ENCODE measurements at regions not wholly inside any gene's neighbourhood (a gene's known extent, or its start where the extent isn't known, plus 50 kb on each side); places are given as distances from the start of the nearest gene placed in this dataset.

GRCh38 chr6:25018568-25018954 is 82.8 kb upstream of the RIPOR2 start:
- peaks cover 45% of the 10 kb centered on the region for H3K4me1 ChIP-seq (ENCODE audit: control insufficient read depth, low read length)
- H3K79me2 ChIP-seq (ENCODE audit: control insufficient read depth, low read length): no peaks in the 10 kb centered on the region
- no peak overlapping the region for H3K4me3 ChIP-seq (ENCODE audit: low read length)
- TF ChIP-seq, protein P1, sequence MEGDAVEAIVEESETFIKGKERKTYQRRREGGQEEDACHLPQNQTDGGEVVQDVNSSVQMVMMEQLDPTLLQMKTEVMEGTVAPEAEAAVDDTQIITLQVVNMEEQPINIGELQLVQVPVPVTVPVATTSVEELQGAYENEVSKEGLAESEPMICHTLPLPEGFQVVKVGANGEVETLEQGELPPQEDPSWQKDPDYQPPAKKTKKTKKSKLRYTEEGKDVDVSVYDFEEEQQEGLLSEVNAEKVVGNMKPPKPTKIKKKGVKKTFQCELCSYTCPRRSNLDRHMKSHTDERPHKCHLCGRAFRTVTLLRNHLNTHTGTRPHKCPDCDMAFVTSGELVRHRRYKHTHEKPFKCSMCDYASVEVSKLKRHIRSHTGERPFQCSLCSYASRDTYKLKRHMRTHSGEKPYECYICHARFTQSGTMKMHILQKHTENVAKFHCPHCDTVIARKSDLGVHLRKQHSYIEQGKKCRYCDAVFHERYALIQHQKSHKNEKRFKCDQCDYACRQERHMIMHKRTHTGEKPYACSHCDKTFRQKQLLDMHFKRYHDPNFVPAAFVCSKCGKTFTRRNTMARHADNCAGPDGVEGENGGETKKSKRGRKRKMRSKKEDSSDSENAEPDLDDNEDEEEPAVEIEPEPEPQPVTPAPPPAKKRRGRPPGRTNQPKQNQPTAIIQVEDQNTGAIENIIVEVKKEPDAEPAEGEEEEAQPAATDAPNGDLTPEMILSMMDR (IDR thresholded peaks at IDR 0.05; ENCODE audit: low read depth, low read length, poor library complexity, severe bottlenecking): no peak
- no peak for TF ChIP-seq EZH2phosphoT487 (IDR thresholded peaks at IDR 0.05; ENCODE audit: borderline replicate concordance, low read length)
- peaks cover 9% of the 10 kb centered on the region for H3F3A ChIP-seq (ENCODE audit: control insufficient read depth, insufficient read depth)
- no peaks in the 10 kb centered on the region for H4K20me1 ChIP-seq (ENCODE audit: control insufficient read depth, insufficient read depth, low read depth, low read length)
- H3K36me3 ChIP-seq (ENCODE audit: control insufficient read depth, low read length): no peaks in the 10 kb centered on the region
- H3K27me3 ChIP-seq (ENCODE audit: control insufficient read depth, low read length): no peaks in the 10 kb centered on the region
- no peaks in the 10 kb centered on the region for H3K9me3 ChIP-seq (ENCODE audit: control insufficient read depth, insufficient read depth, low read length)
- H3K9me2 ChIP-seq (replicated peaks; ENCODE audit: control insufficient read depth, low read length): no peaks in the 10 kb centered on the region
- no peak overlapping the region for H3K4me2 ChIP-seq (ENCODE audit: low read length)
- H3K27ac ChIP-seq (ENCODE audit: low read depth, low read length): no peak overlapping the region

DNA sequence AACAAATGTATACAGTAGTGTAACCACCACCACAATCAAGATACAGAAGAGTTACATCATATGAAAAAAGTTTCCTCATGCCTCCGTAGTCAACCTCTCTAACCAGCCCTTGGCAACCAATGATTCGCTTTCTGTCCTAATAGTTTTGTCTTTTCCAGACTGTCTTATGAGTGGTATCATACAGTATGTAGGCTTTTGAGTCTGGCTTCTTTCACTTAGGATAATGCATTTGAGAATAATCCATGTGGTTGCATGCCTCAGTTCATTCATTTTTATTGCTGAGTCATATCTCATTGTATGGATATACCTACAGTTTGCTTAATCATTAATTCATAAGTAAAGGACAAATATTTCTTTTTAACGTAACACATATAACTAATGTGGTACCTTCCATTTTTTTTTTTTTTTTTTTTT is 86.4 kb upstream of the RIPOR2 start:
- Histone ChIP-seq H3K36me3 (ENCODE audit: control insufficient read depth, low read length) (no peaks in the 10 kb centered on the region), H3F3A (ENCODE audit: control insufficient read depth, insufficient read depth) (0 out of 2 replicates have a peak, but pooled peaks cover 5% of the 10 kb centered on the region), H3K9me3 (ENCODE audit: control insufficient read depth, insufficient read depth, low read length) (no peaks in the 10 kb centered on the region), H3K79me2 (ENCODE audit: control insufficient read depth, low read length) (no peaks in the 10 kb centered on the region), H3K27me3 (ENCODE audit: control insufficient read depth, low read length) (no peaks in the 10 kb centered on the region), H3K4me1 (ENCODE audit: control insufficient read depth, low read length) (peaks cover 25% of the 10 kb centered on the region), H3K27ac (ENCODE audit: low read depth, low read length) (no peak overlapping the region), H3K9me2 (replicated peaks; ENCODE audit: control insufficient read depth, low read length) (no peaks in the 10 kb centered on the region), H3K4me3 (ENCODE audit: low read length) (no peak overlapping the region), H3K4me2 (ENCODE audit: low read length) (no peak overlapping the region), H4K20me1 (ENCODE audit: control insufficient read depth, insufficient read depth, low read depth, low read length) (no peaks in the 10 kb centered on the region)
- TF ChIP-seq EZH2phosphoT487 (IDR thresholded peaks at IDR 0.05; ENCODE audit: borderline replicate concordance, low read length): no peak
- TF ChIP-seq, protein P1 (IDR thresholded peaks at IDR 0.05; ENCODE audit: low read depth, low read length, poor library complexity, severe bottlenecking): no peak

DNA sequence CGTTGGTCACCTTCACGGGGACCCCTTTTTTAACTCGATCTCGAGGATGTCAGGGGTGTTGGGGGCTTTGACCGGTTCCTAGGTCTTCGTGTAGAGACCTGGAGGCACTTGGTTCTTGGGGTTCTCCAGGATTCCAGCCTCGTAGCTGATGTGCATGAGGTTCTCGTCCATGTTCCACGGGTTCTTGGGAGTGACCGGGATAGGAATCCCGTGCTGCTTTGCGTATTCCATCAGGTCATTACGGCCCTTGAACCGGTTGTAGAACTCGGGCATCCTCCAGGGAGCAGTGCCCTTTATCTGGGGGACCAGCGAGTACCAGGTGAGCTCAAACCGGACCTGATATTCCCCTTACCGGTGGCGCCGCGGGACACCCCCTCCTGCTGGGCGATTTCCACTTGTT is 88.0 kb upstream of the RIPOR2 start:
- Histone ChIP-seq H3K4me3 (ENCODE audit: low read length) (no peak overlapping the region), H3K9me3 (ENCODE audit: control insufficient read depth, insufficient read depth, low read length) (no peaks in the 10 kb centered on the region), H4K20me1 (ENCODE audit: control insufficient read depth, insufficient read depth, low read depth, low read length) (no peaks in the 10 kb centered on the region), H3K4me1 (ENCODE audit: control insufficient read depth, low read length) (peaks cover 21% of the 10 kb centered on the region), H3K4me2 (ENCODE audit: low read length) (no peak overlapping the region), H3K9me2 (replicated peaks; ENCODE audit: control insufficient read depth, low read length) (no peaks in the 10 kb centered on the region), H3K36me3 (ENCODE audit: control insufficient read depth, low read length) (no peaks in the 10 kb centered on the region), H3K27me3 (ENCODE audit: control insufficient read depth, low read length) (no peaks in the 10 kb centered on the region), H3F3A (ENCODE audit: control insufficient read depth, insufficient read depth) (0 out of 2 replicates have a peak, but pooled peaks cover 5% of the 10 kb centered on the region), H3K79me2 (ENCODE audit: control insufficient read depth, low read length) (no peaks in the 10 kb centered on the region), H3K27ac (ENCODE audit: low read depth, low read length) (no peak overlapping the region)
- no peak for TF ChIP-seq EZH2phosphoT487 (IDR thresholded peaks at IDR 0.05; ENCODE audit: borderline replicate concordance, low read length)
- TF ChIP-seq, protein P1 (IDR thresholded peaks at IDR 0.05; ENCODE audit: low read depth, low read length, poor library complexity, severe bottlenecking): no peak

Measured in DOHH2 (cell line).